GM19025 (cell line): ENCODE measurements at regions not wholly inside any gene's neighbourhood (a gene's known extent, or its start where the extent isn't known, plus 50 kb on each side); places are given as distances from the start of the nearest gene placed in this dataset.

Experiments
- ATAC-seq: cut with Tn5 transposase; IDR thresholded peaks from one replicate; pipeline ENCODE4 v1.9.1; 2021; ENCODE audit warnings: mild to moderate bottlenecking, low read depth, moderate library complexity; ENCODE audit not compliant: unreplicated experiment

DNA sequence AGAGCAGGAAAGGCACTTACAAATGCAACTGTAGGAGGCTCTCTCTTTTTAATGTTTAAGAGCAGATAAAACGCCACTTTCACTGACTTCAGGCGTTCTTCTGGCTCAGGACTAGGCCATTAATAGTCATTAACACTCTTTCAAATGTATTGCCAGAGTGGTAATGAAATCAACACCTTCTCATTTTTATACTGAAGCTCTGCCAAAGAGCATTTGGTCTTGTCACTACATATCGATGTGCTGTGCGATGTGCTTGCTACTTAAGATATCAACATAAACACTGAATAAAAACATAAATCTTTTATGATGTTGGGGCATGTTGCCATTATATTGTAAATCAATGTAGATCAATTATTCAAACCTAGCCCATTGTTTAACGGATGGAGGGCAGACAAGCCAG, 634.7 kb downstream of the ARL4A start:
- ATAC-seq: no peak

DNA sequence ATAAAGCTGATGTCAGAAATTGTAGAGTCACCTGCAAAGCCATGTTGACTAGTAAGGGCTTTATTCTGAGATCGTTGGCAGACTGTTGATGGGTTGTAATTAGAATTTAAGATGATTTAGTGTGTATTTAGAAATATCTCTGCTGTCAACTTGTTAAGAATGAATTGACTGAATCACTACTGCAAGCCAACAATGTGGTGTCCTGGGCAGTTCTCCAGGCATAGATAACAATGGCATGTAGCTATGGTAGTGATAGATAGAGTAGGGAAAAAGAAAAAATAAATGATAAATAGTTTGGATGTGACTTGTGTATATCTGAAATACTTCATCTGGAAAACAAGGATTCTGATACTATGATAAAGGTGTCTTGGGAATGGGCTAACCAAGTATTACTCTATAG, 640.2 kb downstream of the ARL4A start:
- ATAC-seq: no peak

DNA sequence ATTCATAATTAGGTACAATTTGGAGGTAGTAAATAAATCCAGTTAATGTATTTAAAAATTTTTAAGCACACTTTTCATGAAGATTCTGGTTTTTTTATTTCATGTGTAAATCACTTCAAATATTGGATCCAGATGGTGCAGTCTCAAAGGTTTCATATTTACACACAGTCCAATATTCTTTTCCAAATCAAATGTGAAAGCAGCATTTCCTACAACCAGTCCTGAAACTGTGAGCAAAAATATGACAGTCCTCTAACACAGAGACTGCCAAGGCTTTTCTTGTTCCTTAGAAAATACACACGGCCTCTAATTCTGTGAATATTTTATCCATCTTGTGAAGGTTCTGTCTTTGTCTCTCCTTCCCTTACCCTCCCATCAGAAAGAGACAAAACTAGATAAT, 645.9 kb downstream of the ARL4A start:
- ATAC-seq: no peak

DNA sequence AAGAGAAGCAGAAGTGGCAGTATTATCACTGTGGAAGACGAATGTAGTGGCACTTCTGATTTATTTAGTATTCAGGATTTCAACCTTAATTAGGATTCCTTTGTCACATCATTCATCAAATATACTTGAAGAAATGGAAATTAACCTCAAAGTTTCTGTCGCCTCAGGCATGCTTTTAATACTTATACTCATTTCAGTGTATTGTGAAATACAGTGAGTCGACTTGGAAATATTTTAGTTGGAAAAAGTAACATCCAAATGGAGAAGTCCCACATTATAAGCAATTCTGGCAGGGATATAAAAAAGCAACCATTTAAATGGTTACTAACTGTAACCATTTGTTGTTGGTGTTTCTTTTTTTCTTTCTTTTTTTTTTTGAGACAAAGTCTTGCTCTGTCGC, 648.8 kb downstream of the ARL4A start:
- no peak for ATAC-seq

DNA sequence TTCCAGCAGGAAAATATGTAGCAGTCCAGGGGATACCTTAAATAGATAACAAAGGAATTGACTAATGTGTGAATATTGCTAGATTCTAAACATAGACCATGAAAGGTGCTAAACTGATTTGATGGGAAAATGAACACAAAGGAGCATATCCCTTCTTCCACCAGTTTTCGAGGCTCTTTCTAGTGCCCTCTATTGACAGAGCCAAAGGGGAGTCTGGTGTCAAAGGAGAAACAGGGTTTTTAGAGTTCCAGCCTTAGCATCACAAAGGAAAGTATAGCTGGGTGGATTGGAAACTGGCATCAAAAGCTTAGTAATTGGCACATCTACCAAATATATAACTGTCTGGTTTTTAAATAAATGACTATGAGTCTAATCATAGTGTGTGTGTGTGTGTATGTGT, 636.8 kb downstream of the ETV1 start:
- no peak for ATAC-seq

DNA sequence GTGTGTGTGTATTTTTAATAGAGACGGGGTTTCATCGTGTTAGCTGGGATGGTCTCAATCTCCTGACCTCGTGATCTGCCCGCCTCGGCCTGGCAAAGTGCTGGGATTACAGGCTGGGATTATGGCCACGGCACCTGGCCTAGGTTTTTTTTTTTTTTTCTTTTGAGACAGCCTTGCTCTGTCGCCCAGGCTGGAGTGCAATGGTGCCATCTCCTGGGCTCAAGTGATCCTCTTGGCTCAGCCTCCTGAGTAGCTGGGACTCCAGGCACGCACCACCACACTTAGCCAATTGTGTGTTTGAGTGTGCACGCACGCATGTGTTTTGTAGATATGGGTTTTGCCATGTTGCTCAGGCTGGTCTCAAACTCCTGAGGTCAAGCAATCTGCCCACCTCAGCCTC, 629.8 kb downstream of the ETV1 start:
- ATAC-seq: no peak

DNA sequence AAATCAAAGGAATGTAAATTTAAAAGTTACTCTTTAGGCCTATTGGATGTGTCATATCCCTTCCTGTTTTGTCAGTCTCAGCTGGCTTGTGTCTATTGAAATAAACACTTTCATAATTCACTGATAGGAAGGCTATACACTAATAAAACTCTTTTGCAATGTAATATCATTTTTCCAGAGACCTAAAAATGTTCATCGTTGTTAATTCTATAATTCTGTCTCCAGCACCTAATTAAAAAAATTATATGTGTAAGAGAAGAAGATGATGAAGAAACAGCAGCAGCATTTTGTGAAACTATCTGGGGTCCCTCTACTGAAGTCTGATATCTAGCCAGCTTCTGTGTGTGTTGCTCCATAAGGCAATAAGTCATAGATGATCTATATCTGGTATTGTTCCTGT, 602.7 kb downstream of the ETV1 start:
- ATAC-seq: no peak

DNA sequence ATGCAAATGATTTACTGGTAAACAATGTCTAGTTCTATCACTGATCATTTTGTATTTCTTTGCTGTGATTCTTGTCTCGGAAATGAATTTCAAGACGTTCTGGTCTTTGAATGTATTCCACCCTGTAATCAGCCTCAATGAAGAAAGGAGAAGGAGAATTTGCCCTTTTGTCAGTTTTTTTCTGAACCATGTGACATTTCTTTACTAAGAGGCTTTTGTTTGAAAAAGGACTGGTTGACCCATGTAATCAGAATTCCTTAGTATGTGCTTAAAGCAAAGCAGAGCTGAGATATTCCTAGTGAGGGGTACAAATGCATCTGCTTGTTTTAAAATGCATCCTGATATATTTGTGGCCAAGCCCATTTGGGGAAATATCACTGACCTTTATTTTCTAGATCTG, 581.6 kb downstream of the ETV1 start:
- no peak for ATAC-seq

DNA sequence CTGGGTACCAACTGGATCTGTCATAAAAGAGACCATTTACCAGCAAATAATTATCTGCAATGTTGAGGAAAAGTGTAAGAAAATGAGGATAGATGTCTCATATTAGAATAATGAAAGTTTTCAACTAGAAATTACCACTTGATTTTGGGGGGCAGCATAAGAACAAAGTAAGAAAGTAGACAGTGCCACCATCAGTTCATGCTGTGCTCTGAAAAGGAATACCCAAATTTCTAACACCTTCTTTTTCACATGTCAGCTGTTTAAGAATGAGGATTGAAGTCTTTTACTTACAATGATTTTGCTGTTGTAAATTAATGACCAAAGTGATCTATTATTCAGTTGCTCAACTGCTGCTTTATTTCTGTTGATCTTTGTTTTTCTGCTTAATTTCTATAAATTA, 578.3 kb downstream of the ETV1 start:
- ATAC-seq: no peak

DNA sequence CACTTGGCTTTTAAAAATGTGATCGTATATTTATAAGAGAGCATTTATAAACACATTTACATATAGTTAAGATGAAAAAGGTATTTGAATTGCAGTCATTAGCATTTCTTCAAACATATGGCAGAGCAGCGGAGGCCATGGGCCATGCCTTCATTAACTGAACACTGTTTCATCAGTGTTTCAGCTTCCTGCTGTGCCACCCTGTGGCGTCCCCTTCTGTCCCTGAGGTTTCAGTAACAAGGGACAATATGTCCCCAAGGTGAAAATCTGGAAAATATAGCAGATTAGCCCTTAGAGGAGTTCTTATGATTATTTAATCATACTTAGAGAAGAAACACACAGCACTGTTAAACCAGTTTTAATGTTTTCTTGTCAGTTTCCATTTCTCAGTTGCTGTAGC, 577.8 kb downstream of the ETV1 start:
- ATAC-seq: no peak

DNA sequence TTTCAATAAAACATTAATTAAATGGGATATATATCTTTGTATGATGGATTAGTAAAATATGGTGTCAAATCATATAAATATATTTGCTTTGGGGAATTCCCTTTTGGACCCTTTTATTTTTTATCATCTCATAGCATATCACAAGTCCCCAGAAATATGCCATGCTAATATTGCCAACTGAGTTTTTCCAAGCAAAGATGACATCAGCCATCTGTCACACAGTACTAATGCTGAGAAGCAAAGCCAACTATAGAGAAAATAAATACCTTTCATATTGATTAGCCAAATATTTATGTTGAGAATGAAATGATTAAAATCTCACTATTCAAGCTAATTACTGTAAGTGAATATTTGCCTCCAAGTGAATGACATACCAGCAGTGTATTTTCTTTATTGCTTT, 575.3 kb downstream of the ETV1 start:
- ATAC-seq: no peak

DNA sequence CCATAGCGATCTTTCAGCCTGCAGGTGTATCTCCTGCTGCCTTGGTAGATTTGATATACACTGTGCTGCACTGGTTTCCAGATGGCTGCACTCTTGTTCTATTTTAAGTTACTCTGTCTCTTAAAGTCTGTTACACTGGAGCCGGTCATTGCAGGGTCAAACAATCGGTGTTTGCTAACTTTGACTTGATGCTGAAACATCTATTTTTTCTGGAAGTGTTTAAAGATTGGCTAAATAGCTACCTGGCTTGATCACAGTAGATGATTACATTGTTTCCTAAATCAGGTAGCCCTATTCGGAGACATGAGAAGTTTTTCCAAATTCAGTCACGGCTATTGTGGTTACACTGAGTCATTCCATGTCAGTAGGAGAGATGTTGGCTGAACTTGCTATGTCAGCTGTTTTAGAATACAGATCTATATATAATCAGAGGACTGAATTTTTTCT, 574.8 kb downstream of the ETV1 start:
- no peak for ATAC-seq

DNA sequence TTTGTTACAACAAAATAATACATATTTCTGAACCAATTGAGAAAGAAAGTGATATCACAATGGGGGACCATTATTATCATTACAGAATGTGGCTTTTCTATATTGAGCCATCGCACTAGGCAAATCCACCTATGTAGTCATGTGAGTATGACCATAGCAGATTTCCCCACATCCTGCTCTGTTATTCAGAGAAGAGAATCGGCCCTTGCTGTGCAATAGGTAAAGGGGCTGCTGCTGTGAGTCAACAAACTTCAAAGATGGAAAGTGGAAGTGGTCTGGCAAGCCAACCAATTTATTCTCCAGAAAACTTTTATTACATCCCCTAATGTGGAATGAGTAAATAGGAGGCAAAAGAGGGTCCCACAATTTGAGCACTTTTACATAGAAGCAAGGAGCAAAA, 573.4 kb downstream of the ETV1 start:
- ATAC-seq: no peak

DNA sequence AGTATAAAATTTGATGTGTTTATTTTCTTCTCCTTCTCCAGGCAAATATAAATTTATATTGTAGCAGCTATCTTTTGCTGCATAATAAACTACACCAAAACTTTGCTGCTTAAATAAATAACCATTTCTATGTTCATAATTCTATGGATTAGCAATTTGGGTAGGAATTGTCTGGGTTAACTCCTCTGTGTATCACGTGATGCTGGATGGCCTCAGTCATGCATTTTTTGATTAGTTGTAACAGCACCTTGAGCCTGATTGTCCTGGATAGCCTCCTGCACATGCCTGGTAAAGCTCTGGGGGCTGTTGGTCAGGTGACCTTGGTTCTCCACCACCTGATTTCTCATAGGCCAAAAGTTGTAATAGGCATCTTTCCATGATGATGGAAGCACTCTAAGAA, 572.9 kb downstream of the ETV1 start:
- ATAC-seq: no peak

DNA sequence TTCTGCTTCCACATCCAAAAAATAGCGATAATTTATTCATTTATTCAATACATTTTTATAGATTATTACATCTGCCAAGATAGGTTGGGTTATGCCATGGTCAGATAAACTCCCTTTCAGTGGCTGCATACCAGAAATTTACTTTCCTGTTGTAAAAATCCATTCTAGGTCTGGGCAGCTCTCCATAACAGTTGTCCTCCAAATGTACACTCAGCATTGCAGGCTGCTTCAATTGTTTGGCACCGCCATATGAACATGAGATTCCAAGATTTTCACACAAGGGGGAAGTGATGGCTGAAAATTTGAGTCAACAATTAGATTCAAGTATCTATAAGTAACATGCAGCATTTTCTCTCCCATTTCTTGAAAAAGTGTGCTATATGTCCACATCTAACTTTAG, 568.7 kb downstream of the ETV1 start:
- no peak for ATAC-seq

DNA sequence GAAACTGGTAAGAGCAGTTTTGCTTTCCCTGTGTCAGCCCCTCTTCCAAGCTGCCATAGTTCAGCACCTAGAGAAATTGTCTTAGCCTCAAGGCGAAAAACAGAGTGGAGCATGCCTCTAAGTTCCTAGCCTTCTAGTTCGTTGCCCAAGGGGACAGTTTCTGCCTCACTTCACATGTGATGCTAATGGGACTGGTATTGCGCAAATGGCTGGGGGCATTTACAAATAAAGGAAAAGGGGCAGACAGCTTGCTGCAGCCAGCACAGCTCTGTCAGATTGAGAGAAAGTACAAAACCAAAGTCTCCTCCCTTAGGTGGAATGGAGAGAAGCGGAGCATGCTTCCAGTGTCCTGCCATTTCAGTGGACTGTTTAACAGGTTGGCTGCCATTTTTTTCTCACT, 567.7 kb downstream of the ETV1 start:
- ATAC-seq: no peak

DNA sequence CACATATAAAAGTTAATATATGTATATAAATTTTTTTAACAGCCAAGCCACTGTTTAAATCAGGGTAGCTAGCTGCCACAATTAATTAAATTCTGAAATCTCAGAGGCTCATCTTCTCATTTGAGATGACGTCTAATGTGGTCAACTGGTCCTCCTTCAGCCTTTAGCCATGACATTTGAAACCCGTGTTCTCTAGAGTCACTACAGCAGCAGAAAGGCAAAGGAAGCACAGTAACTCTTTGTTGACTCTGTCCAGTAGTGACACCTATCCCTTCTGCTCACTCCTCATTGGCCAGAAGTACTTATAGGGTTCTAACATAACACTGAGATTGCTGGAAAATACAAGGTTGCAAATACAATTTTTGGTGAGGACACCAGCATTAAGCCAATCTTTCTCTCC, 555.5 kb downstream of the ETV1 start:
- no peak for ATAC-seq

DNA sequence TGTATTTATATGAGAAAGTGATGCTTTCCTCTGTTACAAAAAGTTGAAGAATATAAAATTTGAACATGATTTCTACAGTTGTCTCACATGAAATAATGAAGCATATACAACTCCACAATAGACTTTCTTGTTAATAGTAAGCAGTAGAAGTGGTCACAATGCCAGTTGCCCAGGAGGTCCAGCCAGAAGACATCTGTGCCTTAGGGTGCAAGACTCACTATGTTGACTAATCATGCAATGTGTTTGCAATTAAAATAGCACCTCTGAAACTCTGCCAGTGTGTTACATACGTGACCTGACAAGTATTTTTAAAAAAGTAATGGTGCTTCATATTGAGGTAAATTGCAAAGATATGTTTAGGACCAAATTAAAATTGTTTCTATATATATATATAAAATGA, 547.2 kb downstream of the ETV1 start:
- ATAC-seq: no peak

DNA sequence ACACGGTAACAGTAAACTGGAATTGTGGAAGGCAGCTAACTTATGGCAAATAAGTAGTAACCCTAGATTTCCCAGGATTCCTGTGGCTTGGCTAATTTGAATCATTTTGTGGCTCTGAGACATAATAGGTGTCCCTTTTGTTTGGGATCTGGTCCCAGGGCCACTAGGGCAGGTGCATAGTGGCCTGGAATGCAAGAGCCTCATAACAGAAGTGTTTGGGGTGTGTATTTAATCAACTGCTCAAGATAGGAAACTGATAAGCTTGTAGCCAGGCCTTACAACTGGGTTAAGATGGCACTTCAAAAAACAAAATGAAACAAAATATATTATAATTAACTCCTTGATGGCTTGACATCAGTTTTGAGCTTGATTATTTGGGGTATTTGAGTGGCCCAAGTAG, 541.8 kb downstream of the ETV1 start:
- no peak for ATAC-seq

DNA sequence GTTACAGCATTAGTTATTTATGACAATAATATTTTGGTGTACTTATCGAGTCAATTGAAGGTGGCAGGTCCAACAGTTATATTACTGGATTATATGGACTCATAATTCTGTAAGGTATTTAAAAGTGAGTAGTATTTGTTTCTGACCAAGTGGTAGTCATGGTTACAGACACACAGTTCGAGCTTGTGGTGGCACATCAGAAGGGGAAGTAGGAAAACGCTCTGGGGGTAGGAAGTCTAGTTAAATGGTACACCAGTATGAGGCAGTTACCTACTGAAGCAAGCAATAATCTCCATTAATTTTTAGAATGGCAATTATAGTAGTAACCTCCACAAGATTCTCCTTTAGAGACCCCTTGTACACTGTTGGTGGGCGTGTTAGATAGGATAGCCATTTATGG, 541.2 kb downstream of the ETV1 start:
- ATAC-seq: no peak

DNA sequence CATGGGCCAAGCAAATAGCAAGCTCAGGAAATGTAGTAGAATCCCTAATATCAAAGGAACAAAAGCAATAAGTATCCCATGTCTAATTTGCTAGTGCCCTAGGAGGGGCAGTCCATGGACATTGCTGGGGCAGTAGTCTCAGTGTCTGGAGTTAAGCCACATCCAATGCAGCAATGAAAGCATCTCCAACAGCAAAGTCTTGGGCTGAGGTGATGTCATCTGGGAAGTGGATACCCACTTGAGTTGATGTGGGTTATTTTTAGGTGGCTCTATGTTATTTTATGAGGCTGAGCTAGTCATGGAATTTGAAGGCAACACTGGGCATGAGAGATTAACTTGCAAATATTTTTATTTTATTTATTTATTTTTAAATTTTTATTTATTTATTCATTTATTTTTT, 540.0 kb downstream of the ETV1 start:
- ATAC-seq: no peak

DNA sequence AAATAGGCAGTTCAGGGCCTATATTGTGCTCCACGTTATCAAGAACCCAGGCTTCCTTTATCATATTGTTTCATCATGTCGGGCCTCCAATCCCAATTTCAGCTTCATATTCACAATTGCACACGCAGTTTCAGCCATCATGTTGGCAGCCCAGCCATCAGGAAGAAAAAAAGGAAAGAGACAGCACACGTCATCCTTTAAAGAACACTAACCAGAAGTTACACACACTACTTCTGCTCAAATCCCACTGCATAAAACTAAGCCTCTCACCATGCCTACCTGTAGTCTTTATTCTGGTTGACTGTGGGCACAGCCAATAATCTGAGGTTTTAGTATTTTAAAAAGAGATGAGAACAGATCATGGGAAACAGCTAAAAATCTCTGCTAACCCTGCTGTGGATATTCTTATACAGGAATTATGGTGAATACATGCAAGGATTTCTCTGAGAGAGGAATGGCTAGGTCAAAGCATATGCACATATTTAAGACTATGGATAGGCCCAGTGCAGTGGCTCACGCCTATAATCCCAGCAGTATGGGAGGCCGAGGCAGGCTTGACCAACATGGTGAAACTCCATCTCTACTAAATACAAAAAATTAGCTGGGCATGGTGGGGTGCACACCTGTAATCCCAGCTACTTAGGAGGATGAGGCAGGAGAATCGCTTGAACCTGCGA, 534.4 kb downstream of the ETV1 start:
- no peak for ATAC-seq

DNA sequence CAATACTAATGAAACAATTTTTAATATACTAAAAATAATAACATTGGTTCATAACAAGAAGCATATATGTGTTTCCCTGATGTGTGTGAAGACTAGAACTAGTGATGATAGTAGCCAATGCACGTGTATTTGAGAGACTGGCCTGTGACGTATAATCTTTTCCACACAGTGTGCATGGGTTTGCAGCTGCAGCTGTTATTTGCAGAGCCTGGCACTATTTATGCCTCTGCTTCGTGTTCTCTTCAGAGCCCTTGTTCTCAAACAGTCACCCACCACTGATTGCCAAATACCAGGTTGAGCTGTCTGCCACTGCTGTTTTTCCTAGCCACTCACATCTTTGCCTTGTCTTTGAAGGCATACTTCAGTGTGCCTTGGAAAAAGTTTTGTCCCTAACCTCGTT, 531.7 kb downstream of the ETV1 start:
- no peak for ATAC-seq
